ENCODE measurements at regions not wholly inside any gene's neighbourhood (a gene's known extent, or its start where the extent isn't known, plus 50 kb on each side); places are given as distances from the start of the nearest gene placed in this dataset.

DNA sequence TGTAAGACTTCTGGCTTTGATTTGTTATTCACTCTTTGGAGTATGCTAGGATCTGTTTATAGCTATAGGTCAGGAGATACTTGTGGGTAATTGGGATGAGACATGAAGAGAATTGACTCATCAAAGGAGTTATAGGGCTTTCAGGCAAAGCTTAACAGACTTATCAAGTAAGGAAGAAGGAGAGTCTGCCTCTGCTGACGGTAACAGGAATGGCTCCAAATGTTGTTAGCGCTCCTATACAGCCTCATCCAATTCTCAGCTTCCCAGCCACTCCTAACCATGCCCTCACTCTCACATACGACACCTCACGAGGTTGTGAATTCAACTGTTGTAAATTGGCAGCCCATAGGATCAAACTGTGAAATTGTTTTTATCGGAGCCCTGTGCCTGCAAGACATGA, 140.5 kb downstream of the KCNA5 start:
- H3K4me3 ChIP-seq = no peak overlapping the region
- H3K9me3 ChIP-seq = no peaks in the 10 kb centered on the region
- H3K27ac ChIP-seq = no peak overlapping the region
- intact Hi-C loops (cut with DNase I; ENCODE audit: low total_unique reads) = no loop called here
- no peak for DNase-seq
- no peaks in the 10 kb centered on the region for H3K36me3 ChIP-seq
- 78 to 88% (median 83%) methylated on average over 5 of the region's 5 CpGs for WGBS, 5 donors
- H3K27me3 ChIP-seq = no peaks in the 10 kb centered on the region
- TF ChIP-seq POLR2A (IDR thresholded peaks at IDR 0.05) = no peak
- TF ChIP-seq POLR2AphosphoS5 (IDR thresholded peaks at IDR 0.05) = no peak
- TF ChIP-seq, protein P1, sequence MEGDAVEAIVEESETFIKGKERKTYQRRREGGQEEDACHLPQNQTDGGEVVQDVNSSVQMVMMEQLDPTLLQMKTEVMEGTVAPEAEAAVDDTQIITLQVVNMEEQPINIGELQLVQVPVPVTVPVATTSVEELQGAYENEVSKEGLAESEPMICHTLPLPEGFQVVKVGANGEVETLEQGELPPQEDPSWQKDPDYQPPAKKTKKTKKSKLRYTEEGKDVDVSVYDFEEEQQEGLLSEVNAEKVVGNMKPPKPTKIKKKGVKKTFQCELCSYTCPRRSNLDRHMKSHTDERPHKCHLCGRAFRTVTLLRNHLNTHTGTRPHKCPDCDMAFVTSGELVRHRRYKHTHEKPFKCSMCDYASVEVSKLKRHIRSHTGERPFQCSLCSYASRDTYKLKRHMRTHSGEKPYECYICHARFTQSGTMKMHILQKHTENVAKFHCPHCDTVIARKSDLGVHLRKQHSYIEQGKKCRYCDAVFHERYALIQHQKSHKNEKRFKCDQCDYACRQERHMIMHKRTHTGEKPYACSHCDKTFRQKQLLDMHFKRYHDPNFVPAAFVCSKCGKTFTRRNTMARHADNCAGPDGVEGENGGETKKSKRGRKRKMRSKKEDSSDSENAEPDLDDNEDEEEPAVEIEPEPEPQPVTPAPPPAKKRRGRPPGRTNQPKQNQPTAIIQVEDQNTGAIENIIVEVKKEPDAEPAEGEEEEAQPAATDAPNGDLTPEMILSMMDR (IDR thresholded peaks at IDR 0.05) = no peak
- TF ChIP-seq EP300 (IDR thresholded peaks at IDR 0.05) = no peak
- H3K4me1 ChIP-seq = no peaks in the 10 kb centered on the region

DNA sequence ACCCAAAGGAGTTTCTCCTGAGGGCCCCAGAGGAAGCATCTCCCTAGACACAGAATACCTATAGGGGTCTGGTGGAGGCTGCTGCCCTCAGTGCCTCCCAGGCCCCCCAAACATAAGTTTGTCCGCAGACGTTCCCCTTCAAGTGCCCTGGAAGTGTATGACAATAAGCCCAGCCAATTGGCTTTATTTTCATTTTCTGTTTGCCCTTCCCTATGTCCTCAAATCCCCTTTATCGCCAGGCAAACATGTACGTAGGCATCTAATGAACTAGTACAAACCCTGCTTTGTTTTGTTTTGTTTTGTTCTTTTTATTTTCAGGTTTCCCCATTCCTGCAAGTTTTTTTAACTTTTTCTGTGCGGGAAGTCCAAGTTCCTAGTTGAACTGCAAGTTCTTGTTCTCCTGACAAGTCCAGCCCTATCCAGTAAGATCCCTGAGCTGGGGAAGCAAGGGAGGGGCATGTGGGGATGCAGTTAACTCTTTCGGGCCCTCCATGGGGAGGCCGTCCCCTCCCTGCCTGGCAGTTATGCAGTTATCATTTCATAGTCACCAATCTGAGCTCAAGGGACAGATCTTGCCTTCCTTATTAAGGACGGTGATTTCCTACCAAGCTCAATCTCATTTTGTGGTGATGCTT, 141.9 kb downstream of the KCNA5 start:
- intact Hi-C loops (cut with DNase I; ENCODE audit: low total_unique reads) = no loop called here
- Histone ChIP-seq H3K27ac (no peak overlapping the region), H3K4me3 (peak overlapping the region; percentile 3 to 38 (median 32)), H3K4me1 (no peaks in the 10 kb centered on the region), H3K36me3 (no peaks in the 10 kb centered on the region), H3K27me3 (no peaks in the 10 kb centered on the region), H3K9me3 (no peaks in the 10 kb centered on the region)
- no peak for TF ChIP-seq POLR2AphosphoS5 (IDR thresholded peaks at IDR 0.05)
- TF ChIP-seq POLR2A (IDR thresholded peaks at IDR 0.05) = no peak
- TF ChIP-seq, protein P1 (IDR thresholded peaks at IDR 0.05) = no peak
- no peak for TF ChIP-seq EP300 (IDR thresholded peaks at IDR 0.05)
- no peak for DNase-seq
- WGBS, 5 donors = 24 to 40% (median 30%) methylated on average over 8 of the region's 8 CpGs

DNA sequence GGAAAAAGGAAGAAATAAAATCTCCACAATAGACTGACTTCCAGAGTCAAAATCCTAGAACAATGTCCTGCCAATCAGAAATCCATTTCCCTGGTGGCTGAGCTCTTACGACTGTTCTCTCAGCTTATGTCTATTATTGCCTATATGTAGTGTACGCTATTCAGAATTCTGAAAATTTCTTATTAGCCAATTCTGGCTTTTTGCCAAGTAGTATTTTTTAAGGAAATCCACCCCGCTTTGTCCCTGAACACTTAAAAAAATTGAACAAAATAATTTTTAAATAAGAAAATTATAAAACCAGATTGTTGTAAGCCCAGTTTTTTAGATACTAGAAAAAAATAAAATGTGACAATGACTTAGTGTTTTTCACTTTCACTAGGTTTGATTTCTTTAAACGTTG, 143.0 kb downstream of the KCNA5 start:
- TF ChIP-seq, protein P1 (IDR thresholded peaks at IDR 0.05) = no peak
- TF ChIP-seq POLR2A (IDR thresholded peaks at IDR 0.05) (no peak), POLR2AphosphoS5 (IDR thresholded peaks at IDR 0.05) (no peak), EP300 (IDR thresholded peaks at IDR 0.05) (no peak)

DNA sequence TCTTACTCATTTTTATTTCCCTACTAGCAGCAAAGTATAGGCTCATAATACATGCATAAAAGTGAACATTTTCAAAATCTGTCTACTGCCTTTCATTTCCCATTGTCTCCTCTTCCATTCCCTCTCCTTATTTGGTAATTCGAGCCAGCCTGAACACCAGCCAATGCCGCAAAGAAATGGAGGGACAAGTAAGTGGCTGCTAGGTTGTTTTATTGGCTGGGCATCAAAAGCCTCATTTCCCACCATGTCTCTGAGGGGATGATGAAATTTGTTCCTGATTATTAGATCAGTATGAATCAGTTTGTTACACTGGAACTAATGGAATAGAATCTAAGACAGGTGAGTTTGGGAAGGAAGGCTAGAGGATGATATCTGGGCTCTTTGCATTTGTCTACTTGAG, 143.5 kb downstream of the KCNA5 start:
- intact Hi-C loops (cut with DNase I; ENCODE audit: low total_unique reads) = no loop called here
- DNase-seq = no peak
- H3K4me1 ChIP-seq = no peaks in the 10 kb centered on the region
- no peak for TF ChIP-seq POLR2A (IDR thresholded peaks at IDR 0.05)
- TF ChIP-seq, protein P1 (IDR thresholded peaks at IDR 0.05) = no peak
- TF ChIP-seq EP300 (IDR thresholded peaks at IDR 0.05) = no peak
- TF ChIP-seq POLR2AphosphoS5 (IDR thresholded peaks at IDR 0.05) = no peak
- no peak overlapping the region for H3K27ac ChIP-seq
- no peak overlapping the region for H3K4me3 ChIP-seq
- 83 to 89% (median 88%) methylated on average over 2 of the region's 2 CpGs for WGBS, 5 donors
- no peaks in the 10 kb centered on the region for H3K27me3 ChIP-seq
- H3K9me3 ChIP-seq = no peaks in the 10 kb centered on the region
- no peaks in the 10 kb centered on the region for H3K36me3 ChIP-seq

More for the DNA sequence above, 143.0 kb downstream of the KCNA5 start:
- Histone ChIP-seq H3K9me3 (no peaks in the 10 kb centered on the region), H3K27ac (no peak overlapping the region), H3K36me3 (no peaks in the 10 kb centered on the region), H3K4me1 (no peaks in the 10 kb centered on the region), H3K4me3 (no peak overlapping the region), H3K27me3 (no peaks in the 10 kb centered on the region)
- no peak for DNase-seq
- 78 to 90% (median 80%) methylated on average over 4 of the region's 4 CpGs for WGBS, 5 donors
- intact Hi-C loops (cut with DNase I; ENCODE audit: low total_unique reads) = no loop called here

Data from stomach (tissue), 8 donors.